ENCODE measurements at regions not wholly inside any gene's neighbourhood (a gene's known extent, or its start where the extent isn't known, plus 50 kb on each side); places are given as distances from the start of the nearest gene placed in this dataset.

GRCh38 chr22:34454598-34454997 lies 534.3 kb upstream of the LARGE1 start:
- H3F3A ChIP-seq (ENCODE audit: insufficient read depth) = no peaks in the 10 kb centered on the region
- H3K79me2 ChIP-seq (ENCODE audit: insufficient read depth, low read length) = no peaks in the 10 kb centered on the region
- H3K9me3 ChIP-seq (ENCODE audit: insufficient read depth, low read length) = no peaks in the 10 kb centered on the region
- H3K27ac ChIP-seq (ENCODE audit: low read depth, low read length) = no peak overlapping the region
- no peak overlapping the region for H3K4me2 ChIP-seq (ENCODE audit: low read depth, low read length, poor library complexity, severe bottlenecking)
- no peak overlapping the region for H3K9ac ChIP-seq (ENCODE audit: low read length)
- no peaks in the 10 kb centered on the region for H3K36me3 ChIP-seq (ENCODE audit: low read length)
- TF ChIP-seq EZH2phosphoT487 (conservative IDR thresholded peaks at IDR 0.05; ENCODE audit: low read length) (no peak), CTCF (IDR thresholded peaks at IDR 0.05; ENCODE audit: insufficient read depth, low read length, poor library complexity, severe bottlenecking) (no peak)
- no peak overlapping the region for H3K4me3 ChIP-seq (ENCODE audit: insufficient read depth, low read length, poor library complexity, severe bottlenecking)
- no peak overlapping the region for H2AFZ ChIP-seq (ENCODE audit: low read depth, low read length, severe bottlenecking)
- no peaks in the 10 kb centered on the region for H4K20me1 ChIP-seq (ENCODE audit: low read depth, low read length)
- no peaks in the 10 kb centered on the region for H3K9me2 ChIP-seq (replicated peaks; ENCODE audit: insufficient read depth, low read length)
- no peaks in the 10 kb centered on the region for H3K27me3 ChIP-seq (ENCODE audit: low read length)

GRCh38 chr22:34462795-34463194 lies 542.5 kb upstream of the LARGE1 start:
- Histone ChIP-seq H2AFZ (ENCODE audit: low read depth, low read length, severe bottlenecking) (no peak overlapping the region), H3K27me3 (ENCODE audit: low read length) (no peaks in the 10 kb centered on the region), H3K4me3 (ENCODE audit: insufficient read depth, low read length, poor library complexity, severe bottlenecking) (no peak overlapping the region), H4K20me1 (ENCODE audit: low read depth, low read length) (no peaks in the 10 kb centered on the region), H3K79me2 (ENCODE audit: insufficient read depth, low read length) (no peaks in the 10 kb centered on the region), H3K27ac (ENCODE audit: low read depth, low read length) (no peak overlapping the region), H3K36me3 (ENCODE audit: low read length) (no peaks in the 10 kb centered on the region), H3K9me2 (replicated peaks; ENCODE audit: insufficient read depth, low read length) (no peaks in the 10 kb centered on the region), H3K4me2 (ENCODE audit: low read depth, low read length, poor library complexity, severe bottlenecking) (no peak overlapping the region), H3K9me3 (ENCODE audit: insufficient read depth, low read length) (no peaks in the 10 kb centered on the region), H3F3A (ENCODE audit: insufficient read depth) (no peaks in the 10 kb centered on the region), H3K9ac (ENCODE audit: low read length) (no peak overlapping the region)
- TF ChIP-seq CTCF (IDR thresholded peaks at IDR 0.05; ENCODE audit: insufficient read depth, low read length, poor library complexity, severe bottlenecking) (no peak), EZH2phosphoT487 (conservative IDR thresholded peaks at IDR 0.05; ENCODE audit: low read length) (no peak)

- Histone ChIP-seq H3K36me3 (ENCODE audit: low read length) (no peaks in the 10 kb centered on the region), H4K20me1 (ENCODE audit: low read depth, low read length) (no peaks in the 10 kb centered on the region), H3K9ac (ENCODE audit: low read length) (no peak overlapping the region), H3K27ac (ENCODE audit: low read depth, low read length) (no peak overlapping the region), H3K9me2 (replicated peaks; ENCODE audit: insufficient read depth, low read length) (no peaks in the 10 kb centered on the region), H3K27me3 (ENCODE audit: low read length) (no peaks in the 10 kb centered on the region), H3K4me3 (ENCODE audit: insufficient read depth, low read length, poor library complexity, severe bottlenecking) (no peak overlapping the region), H3K79me2 (ENCODE audit: insufficient read depth, low read length) (no peaks in the 10 kb centered on the region), H2AFZ (ENCODE audit: low read depth, low read length, severe bottlenecking) (no peak overlapping the region), H3K4me2 (ENCODE audit: low read depth, low read length, poor library complexity, severe bottlenecking) (no peak overlapping the region), H3F3A (ENCODE audit: insufficient read depth) (no peaks in the 10 kb centered on the region), H3K9me3 (ENCODE audit: insufficient read depth, low read length) (no peaks in the 10 kb centered on the region)
- TF ChIP-seq EZH2phosphoT487 (conservative IDR thresholded peaks at IDR 0.05; ENCODE audit: low read length) (no peak), CTCF (IDR thresholded peaks at IDR 0.05; ENCODE audit: insufficient read depth, low read length, poor library complexity, severe bottlenecking) (no peak)
Measured at GRCh38 chr22:34475886-34476285, 555.6 kb upstream of the LARGE1 start.

All from SU-DHL-6 (cell line).